Transverse colon (tissue), 4 donors: ENCODE measurements at regions not wholly inside any gene's neighbourhood (a gene's known extent, or its start where the extent isn't known, plus 50 kb on each side); places are given as distances from the start of the nearest gene placed in this dataset.
"Not testable (repeated sequence)": the region's sequence is repeated elsewhere in the genome, so short reads cannot be mapped to it uniquely, and the experiment has no call there.

ENCODE experiments used
- DNase-seq: peaks from one replicate; pipeline ENCODE4 v3.0.0-alpha.2; 2019
- H3K27ac ChIP-seq, 4 donors: fragments of 200-600 bp; sonication (generic); 2 replicates each; pipeline ENCODE4 v1.5.1; 2016 to 2018; ENCODE audit warnings: inconsistent platforms in 4 of 4
- H3K27me3 ChIP-seq: fragments of 200-600 bp; sonication (generic); 2 replicates; pipeline ENCODE4 v1.5.1; 2017; ENCODE audit warnings: inconsistent platforms
- H3K36me3 ChIP-seq, 4 donors: fragments of 200-600 bp; sonication (generic); 2 replicates each; pipeline ENCODE4 v1.5.1; 2017 to 2019; ENCODE audit warnings: inconsistent platforms in 4 of 4
- H3K4me1 ChIP-seq, 4 donors: fragments of 200-600 bp; sonication (generic); 2 replicates each; pipeline ENCODE4 v1.5.1; 2017 to 2020; ENCODE audit warnings: inconsistent platforms in 4 of 4
- H3K4me3 ChIP-seq, 4 donors: fragments of 200-600 bp; sonication (generic); 1 replicate in 1 of 4; 2 replicates in 3 of 4; pipeline versions ENCODE4 v1.5.1 to v1.6.1; 2017 to 2019; ENCODE audit warnings: inconsistent platforms in 4 of 4
- H3K9me3 ChIP-seq, 2 donors: fragments of 200-600 bp; sonication (generic); 2 replicates each; pipeline ENCODE4 v1.5.1; 2017 to 2019; ENCODE audit warnings: inconsistent platforms in 2 of 2
- CTCF ChIP-seq, 5 experiments: fragments of 200-600 bp in 3 of 5; fragments of 450-650 bp in 2 of 5; sonication (generic) in 3 of 5; IDR thresholded peaks; 1 replicate in 2 of 5; 2 replicates in 3 of 5; pipeline ENCODE4 v1.5.1; 2016 to 2017; ENCODE audit warnings: antibody characterized with exemption in 5 of 5, inconsistent platforms in 3 of 5, mild to moderate bottlenecking in 2 of 5, moderate library complexity in 1 of 5
- EP300 ChIP-seq: sonication (generic); formaldehyde crosslinking; IDR thresholded peaks from one replicate; pipeline ENCODE4 v1.6.1; 2017; ENCODE audit warnings: antibody characterized with exemption, low read depth
- POLR2A ChIP-seq: fragments of 450-650 bp; IDR thresholded peaks from one replicate; pipeline ENCODE4 v1.6.1; 2016; ENCODE audit warnings: antibody characterized with exemption, mild to moderate bottlenecking, moderate library complexity
- POLR2AphosphoS5 ChIP-seq, 3 donors: sonication (generic); formaldehyde crosslinking; IDR thresholded peaks; one replicate each; pipeline ENCODE4 v1.6.1; 2016; ENCODE audit warnings: antibody characterized with exemption in 3 of 3
- WGBS, 2 donors: methylation state at CpG; one replicate each; pipeline ENCODE4 v1.1.5; 2018; ENCODE audit warnings: low coverage in 1 of 2; 5-methylcytosine and 5-hydroxymethylcytosine counted together
- in situ Hi-C, 4 donors: fragments of 200-750 bp; cut with MboI; loops; one replicate each; pipeline versions ENCODE4 v1.15.0 to v1.15.1; 2017; ENCODE audit warnings: low sequenced_read_pairs in 3 of 4, low pct_ligation_motif_present in 1 of 4, low pct_unique_long_range_greater_than_20kb in 1 of 4
- intact Hi-C: fragments of 100-400 bp; cut with DNase I; formaldehyde crosslinking; loops from one replicate; pipeline ENCODE4 v1.15.1; 2023; ENCODE audit warnings: low total_unique reads

DNA sequence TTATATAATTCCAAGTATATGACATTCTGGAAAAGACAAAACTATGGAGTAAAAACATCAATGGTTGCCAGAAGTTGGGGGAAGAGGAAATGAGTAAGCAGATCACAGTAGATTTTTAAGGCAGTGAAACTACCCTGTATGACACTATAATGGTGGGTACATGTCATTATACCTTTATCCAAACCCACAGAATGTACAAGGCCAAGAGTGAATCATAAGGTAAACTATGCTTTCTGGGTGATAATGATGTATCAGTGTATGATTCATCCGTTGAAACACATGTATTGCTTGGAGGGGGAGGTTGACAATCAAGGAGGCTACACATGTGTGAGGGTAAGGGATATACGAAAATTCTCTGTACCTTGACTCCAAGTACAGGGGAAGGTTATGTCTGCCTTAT lies 862.7 kb downstream of the PLA2G4A start:
- in situ Hi-C loops (no loop called here), intact Hi-C loops (no loop called here)
- Histone ChIP-seq H3K4me1 (no peaks in the 10 kb centered on the region), H3K27me3 (no peaks in the 10 kb centered on the region), H3K36me3 (no peaks in the 10 kb centered on the region), H3K27ac (no peak overlapping the region), H3K4me3 (no peak overlapping the region), H3K9me3 (no peaks in the 10 kb centered on the region)
- DNase-seq: no peak
- WGBS, 2 donors: 68 to 79% methylated on average over 2 of the region's 2 CpGs
- TF ChIP-seq CTCF (IDR thresholded peaks at IDR 0.05) (no peak), POLR2A (no peak), EP300 (no peak), POLR2AphosphoS5 (IDR thresholded peaks at IDR 0.05) (no peak)

DNA sequence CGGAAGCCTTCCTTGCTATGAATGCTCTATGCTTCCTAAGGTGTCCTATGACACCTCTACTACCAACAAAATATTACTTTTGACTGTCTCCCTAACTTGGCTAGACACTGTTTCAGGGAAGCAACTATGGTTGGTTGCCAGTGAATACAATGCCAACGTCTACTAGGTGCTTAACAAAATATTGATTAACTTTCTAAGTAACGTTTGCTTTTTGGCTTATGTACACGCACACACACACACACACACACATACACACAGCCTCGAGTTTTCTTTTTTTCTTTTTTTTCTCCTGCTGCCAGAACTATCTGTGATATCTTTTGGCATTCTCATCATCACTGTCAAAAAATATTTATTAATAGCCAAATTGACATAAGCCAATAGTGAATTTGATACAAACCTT lies 864.0 kb downstream of the PLA2G4A start:
- Histone ChIP-seq H3K36me3 (no peaks in the 10 kb centered on the region), H3K4me3 (no peak overlapping the region), H3K27ac (no peak overlapping the region), H3K9me3 (no peaks in the 10 kb centered on the region), H3K4me1 (no peaks in the 10 kb centered on the region), H3K27me3 (no peaks in the 10 kb centered on the region)
- in situ Hi-C loops (no loop called here), intact Hi-C loops (no loop called here)
- no peak for TF ChIP-seq CTCF (IDR thresholded peaks at IDR 0.05)
- no peak for TF ChIP-seq EP300
- DNase-seq: no peak
- WGBS, 2 donors: 49 to 58% methylated on average over 5 of the region's 5 CpGs

- no peaks in the 10 kb centered on the region for H3K27me3 ChIP-seq
- intact Hi-C loops (loop anchor here (5.0 kb wide), 1 partner anchor 1131 kb away; no protein-coding TSS in a partner anchor), in situ Hi-C loops (no loop called here)
- no peaks in the 10 kb centered on the region for H3K36me3 ChIP-seq
- TF ChIP-seq POLR2AphosphoS5 (IDR thresholded peaks at IDR 0.05) (no peak), EP300 (no peak), CTCF (IDR thresholded peaks at IDR 0.05) (no peak), POLR2A (no peak)
- H3K27ac ChIP-seq: no peak overlapping the region
- no peak overlapping the region for H3K4me3 ChIP-seq
- 20 to 73% methylated on average over 1 to 3 of the region's 3 CpGs for WGBS, 2 donors
- no peaks in the 10 kb centered on the region for H3K9me3 ChIP-seq
- no peaks in the 10 kb centered on the region for H3K4me1 ChIP-seq
- no peak for DNase-seq
These were observed 867.3 kb downstream of the PLA2G4A start for GRCh38 chr1:187696073-187696472.

DNA sequence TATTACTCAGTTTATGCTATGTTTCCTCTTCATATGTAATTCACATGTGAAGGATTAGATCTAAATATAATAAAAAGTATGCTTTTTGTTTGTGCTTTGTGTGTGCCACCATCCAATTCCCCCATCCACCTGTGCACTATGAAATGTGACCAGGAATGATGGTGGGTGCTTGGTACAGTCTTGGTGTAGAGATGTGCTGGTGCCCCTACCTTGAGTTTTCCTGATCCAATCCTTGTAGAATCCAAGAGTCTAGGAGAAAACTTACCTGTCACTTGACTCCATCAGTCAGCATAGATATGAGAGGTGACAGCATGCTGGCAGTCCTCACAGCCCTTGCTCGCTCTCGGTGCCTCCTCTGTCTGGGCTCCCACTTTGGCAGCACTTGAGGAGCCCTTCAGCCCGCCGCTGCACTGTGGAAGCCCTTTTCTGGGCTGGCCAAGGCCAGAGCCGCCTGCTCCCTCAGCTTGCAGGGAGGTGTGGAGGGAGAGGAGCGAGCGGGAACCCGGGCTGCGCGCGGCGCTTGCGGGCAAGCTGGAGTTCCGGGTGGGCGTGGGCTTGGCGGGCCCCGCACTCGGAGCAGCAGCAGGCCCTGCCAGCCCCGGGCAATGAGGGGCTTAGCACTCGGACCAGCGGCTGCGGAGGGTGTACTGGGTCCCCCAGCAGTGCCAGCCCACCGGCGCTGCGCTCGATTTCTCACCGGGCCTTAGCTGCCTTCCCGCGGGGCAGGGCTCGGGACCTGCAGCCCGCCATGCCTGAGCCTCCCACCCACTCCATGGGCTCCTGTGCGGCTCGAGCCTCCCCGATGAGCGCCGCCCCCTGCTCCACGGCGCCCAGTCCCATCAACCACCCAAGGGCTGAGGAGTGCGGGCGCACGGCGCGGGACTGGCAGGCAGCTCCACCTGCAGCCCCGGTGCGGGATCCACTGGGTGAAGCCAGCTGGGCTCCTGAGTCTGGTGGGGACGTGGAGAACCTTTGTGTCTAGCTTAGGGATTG lies 874.7 kb downstream of the PLA2G4A start:
- H3K27ac ChIP-seq, H3K4me1 ChIP-seq, in situ Hi-C loops, H3K27me3 ChIP-seq, DNase-seq, H3K4me3 ChIP-seq, intact Hi-C loops, H3K36me3 ChIP-seq, H3K9me3 ChIP-seq: not testable (repeated sequence)
- WGBS, 2 donors: 88% methylated on average over 39 of the region's 46 CpGs; no CpG with 5 or more reads in 1 of the 2 donors
